Left forelimb (tissue), 1 donor: ENCODE measurements at regions not wholly inside any gene's neighbourhood (a gene's known extent, or its start where the extent isn't known, plus 50 kb on each side); places are given as distances from the start of the nearest gene placed in this dataset.

Source experiments
- DNase-seq: peaks from one replicate; pipeline ENCODE4 v3.0.0-alpha.2; 2018; ENCODE audit warnings: low spot score

DNA sequence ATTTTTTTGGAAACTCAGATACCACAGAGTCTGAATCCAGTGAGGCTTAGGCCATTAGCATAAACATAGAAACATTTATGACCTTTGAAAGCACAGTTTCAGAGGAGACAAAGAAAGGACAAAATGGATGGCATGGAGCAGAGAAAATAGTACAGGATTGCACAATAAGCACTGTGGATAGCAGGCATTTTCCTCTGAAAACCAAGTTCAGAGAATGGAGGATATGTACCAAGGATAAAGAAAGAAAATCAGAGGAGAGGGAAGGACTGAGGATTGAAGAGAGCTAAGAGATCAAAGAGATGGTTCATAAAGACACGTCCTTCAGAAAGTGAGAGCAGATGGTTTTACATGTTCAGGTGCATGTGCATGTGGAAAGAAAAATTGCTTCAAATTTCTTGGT, 707.2 kb upstream of the CELF2 start:
- DNase-seq = no peak

DNA sequence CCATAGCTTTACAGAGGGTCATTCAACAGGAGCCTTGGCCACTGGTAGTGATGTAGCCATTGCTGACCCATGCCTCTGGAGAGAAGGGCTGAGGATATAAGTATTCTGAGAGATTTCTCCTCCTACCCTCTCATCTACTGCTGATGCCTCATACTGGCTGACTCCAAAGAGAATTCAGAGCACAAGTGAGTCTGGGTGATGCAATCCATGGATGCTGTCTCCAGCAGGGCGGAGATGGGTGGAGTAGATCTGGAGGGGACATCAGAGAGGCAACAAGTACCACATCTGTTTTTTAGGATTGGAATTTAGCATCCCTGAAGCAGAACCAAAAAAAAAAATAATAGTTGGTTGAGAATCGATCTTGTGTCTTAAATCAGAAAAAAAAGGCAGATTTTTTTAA, 705.7 kb upstream of the CELF2 start:
- no peak for DNase-seq

DNA sequence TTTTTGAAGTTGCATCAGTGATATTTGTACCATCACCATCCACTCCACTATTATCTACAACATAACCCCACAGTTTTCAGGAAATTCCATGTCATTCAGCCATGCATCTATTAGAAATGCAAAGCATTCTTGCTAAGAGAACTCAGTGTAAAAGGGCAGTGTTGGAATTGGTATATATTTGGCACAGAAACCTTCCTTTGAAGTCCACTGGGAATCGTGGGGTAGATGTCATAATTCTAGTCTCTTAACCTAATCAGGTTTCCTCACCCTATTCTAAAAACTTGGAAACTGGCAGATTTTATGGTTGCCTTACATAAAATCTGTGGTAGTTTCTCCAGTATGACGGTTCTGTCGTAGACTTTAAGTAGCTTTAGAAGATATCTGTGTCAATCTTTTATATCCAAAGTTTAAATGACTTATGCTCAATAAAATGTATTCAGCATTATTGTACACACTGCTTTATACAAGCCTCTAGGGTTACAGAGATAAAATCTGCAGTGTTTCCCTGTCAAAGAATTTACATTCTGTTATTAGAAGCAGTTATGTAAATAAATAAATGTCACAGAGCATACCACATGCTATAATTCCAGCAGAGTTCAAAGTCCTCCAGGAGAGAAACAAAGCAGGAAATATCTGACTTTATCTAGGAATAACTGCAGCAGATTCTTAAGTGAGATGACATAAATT, 704.4 kb upstream of the CELF2 start:
- DNase-seq = no peak

DNA sequence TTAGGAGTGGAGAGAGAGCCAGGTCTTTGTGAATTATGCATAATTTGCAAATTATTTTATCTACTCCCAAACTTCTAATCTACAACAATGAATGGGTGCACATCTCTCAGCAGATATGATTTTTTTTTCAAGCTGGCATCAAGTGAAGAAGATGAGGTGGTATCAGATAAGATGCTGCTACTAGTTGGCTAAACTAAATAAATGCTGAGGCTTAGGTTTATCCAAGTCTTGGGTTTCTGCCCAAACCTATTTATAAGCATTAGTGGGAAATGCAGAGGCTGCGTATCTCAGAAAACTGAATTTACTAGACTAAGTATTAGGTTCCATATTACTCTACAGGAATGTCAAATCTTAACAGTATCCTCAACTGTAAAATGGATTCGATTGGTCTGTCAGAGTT, 703.0 kb upstream of the CELF2 start:
- no peak for DNase-seq

DNA sequence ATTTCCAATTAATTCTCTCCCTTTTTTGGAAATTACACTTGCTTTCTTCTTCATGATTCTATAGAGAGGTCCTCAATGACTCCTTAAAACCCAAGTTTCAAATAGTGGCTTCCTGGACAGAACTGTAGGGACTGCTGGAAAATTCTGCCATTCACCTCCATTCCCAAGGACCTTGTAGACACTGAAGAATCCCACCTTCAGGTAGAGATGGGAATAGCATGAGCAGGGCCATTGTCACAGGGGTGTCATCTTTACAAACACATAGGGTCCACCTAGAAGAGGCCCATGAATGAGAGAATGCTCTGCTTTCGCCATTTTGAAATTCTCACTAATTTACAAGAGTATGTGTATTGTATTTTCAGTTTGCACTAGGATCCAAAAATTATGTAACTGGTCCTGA, 701.7 kb upstream of the CELF2 start:
- no peak for DNase-seq

DNA sequence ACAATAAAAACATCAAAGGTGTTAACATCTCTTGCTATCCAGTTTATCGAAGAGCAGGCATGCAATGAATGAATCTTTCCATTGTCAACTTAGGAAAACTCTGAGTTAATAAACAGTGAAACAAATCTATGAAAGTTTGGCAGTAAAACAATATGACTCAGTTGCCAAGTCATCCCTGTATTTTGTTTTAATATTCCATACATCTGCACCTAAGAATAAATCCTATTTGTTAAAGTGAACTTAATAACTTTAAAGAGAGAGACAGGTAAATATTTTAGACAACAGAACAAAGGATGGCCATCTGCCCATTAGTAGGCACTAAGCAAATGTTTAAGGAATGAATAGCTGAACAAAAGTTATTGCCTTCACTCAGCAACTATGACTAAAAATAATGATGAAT, 700.5 kb upstream of the CELF2 start:
- DNase-seq = no peak

DNA sequence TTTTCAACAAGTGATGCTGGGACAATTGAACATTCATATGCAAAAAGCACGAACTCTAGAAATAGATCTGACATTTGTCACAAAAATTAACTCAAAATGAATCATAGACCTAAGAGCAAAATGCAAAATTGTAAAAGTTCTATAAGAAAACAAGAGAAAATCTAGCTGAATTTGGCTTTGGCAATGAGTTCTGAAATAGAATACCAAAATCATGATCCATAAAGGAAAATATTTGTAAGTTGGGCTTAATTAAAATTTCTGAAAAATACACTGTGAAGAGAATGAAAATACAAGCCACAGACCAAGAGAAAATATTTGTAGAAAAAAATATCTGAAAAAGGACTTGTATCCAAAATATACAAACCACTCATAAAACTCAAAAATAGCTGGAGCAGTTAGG, 698.8 kb upstream of the CELF2 start:
- no peak for DNase-seq

DNA sequence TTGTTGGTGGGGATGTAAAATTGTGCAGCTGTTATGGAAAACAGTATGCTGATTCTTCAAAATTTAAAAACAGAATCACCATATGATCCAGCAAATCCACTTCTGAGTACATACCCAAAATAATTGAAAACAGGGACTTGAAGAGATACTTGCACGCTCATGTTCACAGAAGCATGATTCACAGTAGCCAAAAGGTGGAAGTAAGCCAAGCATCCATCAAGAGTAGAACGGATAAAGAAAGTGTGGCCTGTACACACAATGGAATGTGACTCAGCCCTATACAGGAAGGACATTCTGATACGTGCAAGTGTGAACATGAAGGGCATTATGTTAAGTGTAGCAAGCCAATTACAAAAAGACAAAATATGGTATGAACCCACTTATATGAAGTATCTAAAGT, 696.7 kb upstream of the CELF2 start:
- no peak for DNase-seq

DNA sequence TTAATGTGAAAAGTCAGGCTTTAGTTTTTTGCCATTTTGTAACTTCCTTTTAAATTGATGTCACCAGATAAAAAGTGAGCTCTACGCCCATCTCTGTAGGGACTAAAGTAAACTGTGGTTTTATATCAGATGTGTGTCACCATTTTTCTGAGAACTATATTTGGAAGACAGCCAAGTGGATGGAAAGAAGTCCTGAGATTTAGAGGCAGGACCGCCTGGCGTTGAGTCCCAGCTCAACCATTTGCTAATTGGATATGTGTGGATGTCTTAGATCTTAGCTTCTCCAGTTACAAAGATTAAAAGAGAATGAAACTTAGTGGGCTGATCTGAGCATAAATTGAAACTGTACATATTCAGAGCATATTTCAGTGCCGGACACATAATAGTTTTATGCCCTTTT, 691.6 kb upstream of the CELF2 start:
- no peak for DNase-seq

DNA sequence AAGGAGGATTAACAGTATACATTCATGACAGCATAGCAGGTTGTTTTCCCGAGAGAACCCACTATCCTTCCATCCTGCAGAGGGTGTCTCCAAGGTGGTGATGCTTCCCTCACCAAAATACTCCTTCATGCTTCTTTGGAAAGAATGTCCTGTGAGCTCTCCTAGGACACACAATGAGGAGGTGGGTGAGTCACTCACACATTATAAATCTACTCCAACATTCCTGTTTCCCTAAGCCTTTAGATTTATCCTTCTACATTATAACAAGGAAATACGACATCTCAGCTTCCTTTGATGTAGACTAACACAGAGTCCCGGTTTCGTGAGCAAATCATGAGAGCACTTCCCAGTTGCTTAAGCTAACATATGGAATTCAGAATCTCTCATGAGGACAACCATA, 689.7 kb upstream of the CELF2 start:
- no peak for DNase-seq

DNA sequence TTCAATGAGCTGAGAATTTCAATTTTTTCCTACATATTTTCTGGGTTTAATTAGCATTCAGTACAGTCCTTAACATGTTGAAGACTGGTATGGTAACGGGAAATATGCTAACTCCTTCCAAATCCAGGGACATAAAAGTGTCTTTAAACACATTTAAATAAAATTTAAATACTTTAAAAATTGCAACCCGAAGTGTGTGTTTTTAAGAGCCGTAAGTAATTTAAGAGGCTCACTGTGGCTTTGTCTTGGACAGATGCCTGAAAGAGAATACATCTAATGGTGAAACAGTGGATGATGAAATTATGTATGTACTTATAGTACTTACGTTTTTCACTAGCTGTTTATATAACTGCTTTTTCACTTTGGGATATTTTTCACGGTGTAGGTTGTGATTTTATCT, 687.3 kb upstream of the CELF2 start:
- DNase-seq = no peak

DNA sequence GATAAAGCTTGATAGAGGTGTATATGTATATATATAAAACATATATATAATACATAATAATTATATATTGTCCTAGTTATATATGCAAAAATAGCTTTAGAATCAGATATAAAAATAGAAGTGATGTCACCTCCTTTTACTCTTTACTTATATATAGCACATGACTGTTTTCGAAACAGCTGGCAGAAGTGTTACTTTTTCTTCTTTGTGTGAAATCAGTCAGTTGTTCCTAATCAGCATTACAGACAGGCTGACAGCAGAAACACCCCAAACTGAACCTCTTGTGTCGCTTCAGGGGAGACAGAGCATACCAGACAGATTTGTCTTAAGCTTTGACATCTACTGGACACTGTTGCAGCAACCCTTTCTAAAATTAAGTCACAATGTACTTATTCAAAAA, 684.9 kb upstream of the CELF2 start:
- no peak for DNase-seq

DNA sequence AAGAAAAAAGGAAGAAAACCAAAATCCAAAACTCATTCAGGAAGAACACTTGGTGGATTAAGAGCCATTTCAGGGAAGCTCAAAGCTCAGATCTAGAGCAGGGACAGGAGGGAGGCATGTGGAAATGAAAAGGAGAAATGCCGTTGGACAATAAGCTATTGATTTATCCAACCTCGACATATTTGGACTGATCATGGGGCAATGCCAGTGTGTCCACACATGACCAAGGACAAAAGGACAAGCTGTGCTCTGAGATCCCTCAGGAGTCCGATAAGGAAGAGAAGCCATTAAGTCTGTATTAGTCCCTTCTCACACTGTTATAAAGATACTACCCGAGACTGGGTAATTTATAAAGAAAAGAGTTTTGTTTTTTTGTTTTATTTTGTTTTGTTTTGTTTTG, 684.0 kb upstream of the CELF2 start:
- no peak for DNase-seq

DNA sequence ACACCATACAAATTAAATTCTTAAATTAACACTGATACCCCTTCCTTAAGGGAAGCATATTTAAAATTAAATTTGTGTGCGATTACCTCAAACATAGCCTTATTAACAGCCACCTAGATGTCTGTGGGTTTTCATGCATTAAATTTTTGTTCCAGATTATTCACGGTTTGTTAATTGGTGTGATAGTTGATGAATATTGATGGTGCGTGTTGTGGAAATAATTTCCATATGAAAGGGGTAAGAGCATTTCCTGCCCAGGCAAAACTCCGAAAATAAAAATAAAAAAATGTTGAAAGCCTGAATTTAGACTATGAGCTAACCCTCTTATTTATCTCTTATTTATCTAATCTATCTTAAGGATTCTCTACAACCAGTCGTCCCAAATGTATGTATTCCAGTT, 679.3 kb upstream of the CELF2 start:
- DNase-seq = no peak

DNA sequence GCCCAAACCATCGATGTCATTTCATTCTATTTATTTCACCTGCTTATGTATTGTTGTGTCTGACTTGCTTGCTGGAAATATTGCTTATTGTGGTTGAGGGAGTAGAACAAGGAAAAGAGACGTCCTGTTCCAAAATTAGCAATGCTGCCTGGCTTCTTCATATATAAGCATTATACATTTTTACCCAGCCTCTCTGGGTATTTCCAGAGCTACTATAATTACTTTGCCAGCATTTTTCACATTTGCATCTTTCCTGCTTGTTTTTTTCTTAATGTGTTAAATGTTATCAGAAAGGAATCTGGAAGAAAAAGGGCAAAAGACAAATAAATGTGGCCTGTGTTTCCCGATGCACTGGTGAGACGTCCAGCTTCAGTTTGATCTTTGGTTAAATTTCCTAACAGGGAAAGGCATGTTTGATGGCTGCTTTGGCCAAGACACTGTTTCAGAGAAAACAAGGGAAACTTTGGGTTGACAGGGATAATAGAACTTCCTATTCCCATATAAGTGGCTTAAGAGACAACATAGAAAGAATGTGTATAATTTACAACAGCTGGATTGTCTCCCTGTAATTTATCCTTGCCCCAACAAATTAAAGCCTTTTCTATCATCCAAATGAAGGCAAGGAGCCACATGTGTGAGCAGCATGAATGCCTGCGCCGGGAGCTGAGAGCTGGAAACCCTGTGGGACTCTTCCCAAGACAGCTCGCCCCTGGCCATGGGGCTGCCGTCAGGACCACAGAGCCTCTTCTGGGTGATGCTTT, 671.1 kb upstream of the CELF2 start:
- DNase-seq = no peak

DNA sequence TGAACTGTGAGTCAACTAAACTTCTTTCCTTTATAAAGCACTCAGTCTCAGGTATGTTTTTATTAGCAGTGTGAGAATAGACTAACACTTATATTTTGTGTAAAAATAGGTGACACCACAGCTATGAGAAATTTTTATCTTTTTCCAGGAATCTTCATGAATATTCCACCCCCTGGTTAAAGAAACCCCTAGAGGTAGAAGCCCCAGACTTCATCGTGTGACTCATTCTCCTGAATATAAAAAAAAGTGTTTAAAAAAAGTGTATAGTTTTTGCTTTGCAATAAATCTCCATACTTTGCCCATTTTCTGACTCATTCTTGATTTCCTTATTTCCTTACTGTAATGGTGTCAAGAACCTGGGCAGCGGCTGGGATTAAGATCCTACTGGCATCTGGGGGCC, 667.6 kb upstream of the CELF2 start:
- no peak for DNase-seq

DNA sequence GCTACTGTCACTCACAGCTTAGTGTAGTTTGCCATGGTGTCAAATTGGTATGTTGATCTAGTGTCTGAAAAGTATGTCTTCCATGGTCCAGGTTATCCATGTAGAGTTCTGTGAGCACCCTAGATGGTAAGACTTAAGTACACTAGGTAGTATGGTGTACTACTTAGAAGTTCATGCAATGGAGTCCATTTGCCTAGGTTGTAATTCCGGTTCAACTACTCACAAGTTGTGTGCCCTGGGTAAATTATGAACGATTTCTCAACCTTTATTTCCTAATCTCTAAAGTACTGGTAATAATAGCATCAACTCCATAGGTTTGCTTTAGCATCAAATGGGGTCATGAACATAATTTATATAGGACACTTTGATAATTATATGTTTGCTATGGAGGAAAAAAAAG, 666.2 kb upstream of the CELF2 start:
- DNase-seq = no peak

DNA sequence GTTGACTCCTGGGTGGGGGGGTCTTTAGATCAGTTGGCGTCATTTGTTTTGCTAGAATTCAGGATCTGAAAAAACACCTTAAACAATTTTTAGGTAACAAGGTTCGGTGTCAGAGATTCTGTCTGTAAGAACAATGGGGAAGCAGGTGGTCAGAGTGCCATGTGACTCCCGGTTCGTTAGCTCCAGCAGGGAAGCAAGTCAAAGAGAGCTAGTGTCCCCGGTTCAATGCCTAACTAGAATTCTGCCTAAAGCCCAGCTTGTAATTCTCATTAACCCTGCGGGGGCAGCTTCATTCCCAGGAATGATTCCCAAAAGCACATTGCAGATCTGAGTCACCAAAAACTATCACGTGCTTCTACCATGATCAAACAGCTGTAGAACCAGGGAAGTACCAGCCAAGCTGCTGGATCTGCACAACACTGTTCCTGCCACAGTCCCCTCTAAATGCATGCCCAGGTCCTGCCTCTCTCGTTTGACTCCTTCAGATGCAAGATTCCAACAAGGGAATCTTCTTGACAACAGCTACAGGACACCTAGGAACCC, 664.3 kb upstream of the CELF2 start:
- no peak for DNase-seq

DNA sequence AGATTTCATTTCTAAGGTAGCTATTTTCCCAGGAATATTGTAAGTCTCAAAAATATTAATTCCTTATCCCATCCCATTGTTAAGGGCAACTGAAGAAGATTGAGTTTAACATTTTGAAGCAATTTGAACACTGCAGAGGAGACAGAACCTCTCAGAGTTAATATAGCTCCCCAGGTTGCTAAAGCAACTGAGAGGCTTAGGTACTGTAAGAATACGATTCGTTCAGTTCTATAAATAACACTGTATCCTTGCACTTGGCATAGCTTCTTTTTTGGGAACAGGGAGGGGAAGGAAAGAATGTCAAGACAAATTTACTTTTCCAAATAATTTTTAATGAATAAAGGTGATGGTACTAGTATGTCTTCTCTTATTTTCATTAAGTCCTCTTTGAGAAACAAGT, 658.4 kb upstream of the CELF2 start:
- DNase-seq = no peak

DNA sequence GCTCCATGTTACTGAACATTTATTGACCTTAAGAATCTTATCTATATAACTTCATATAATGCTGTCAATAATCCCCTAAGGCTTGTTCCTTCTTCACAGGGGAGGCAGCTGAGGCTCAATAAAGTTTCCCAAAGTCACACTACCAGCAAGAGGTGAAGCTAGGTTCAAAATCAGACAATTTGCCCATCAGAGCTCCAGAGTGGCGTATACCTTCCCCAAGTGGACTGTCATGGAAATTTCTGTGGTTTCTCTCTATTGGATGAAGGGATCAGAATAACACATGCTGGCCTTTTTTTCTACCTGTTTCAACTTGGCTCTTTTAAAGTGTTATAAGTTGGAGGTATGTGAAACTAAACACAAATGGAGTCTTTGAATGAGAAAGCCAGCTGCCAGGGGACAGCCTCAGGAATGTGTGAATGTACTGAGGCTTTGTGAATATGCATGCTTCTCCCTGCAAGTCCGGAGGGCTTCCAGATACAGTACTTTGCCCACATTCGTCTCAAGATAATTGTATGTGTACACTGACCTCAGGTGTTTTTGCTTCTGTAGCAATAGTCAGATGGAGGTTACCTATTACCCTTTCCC, 656.3 kb upstream of the CELF2 start:
- DNase-seq = no peak

DNA sequence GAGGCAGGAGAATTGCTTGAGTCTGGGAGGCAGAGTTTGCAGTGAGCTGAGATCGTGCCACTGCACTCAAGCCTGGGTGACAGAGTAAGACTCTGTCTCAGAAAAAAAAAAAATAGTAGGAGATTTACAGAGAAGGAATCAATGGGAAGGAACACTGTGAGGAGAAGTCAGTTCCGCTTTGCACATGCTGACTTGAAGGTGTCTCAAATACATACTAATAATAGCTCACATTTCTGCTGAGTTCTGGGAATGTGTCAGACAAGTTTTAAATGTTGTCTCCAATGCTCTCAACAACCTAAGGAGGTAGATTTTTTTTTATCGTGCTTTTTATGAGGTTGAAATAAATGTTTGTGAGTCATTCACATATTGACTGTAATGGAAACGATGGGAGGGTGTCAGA, 654.9 kb upstream of the CELF2 start:
- DNase-seq = no peak

DNA sequence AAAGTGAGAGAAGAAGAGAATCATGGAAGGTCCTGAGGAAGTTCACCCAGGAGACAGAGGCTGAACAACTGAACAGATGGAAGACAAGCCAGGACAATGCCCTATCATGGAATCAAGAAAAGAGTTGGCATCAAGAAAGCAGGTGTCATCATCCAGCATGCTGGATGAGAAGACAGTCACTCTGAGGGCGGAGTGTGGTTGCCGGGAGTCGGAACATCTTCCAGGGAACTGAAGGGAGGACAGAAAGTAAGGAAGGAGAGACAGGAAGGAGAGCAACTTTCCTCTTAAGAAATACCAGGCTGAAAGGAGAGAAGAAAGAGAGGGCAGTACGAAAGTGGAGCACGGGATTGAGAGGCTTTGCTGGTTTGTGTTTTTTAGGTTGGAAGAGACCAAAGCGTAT, 654.5 kb upstream of the CELF2 start:
- no peak for DNase-seq

DNA sequence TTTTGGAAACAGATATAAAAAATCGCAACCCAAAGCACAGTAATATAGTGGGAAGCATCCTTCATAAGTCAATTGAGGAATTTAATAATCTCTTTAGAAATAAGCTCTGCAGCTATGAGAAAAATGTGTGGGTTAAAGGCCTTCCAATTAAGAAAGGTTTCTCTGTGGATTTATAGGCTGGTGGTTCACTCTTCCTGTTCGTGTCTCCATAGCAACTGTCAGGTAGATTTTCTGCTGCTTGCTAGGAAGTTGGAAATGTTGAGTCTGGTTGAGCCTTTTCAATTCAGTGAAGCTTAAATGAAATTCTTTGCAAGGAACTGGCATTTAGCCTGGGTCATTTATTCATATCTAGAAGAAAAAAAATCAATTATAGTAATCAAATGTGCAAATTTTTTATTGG, 652.8 kb upstream of the CELF2 start:
- no peak for DNase-seq
